ENCODE measurements at regions not wholly inside any gene's neighbourhood (a gene's known extent, or its start where the extent isn't known, plus 50 kb on each side); places are given as distances from the start of the nearest gene placed in this dataset.

GRCh38 chr11:97234016-97234415 is 844.2 kb downstream of the JRKL start:
- FAIRE-seq, result no peak
- BruUV-seq (replicated peaks), result no TSS peak
- WGBS (ENCODE audit: insufficient coverage, low coverage, missing lambda C conversion rate), result 2% methylated on average over 3 of the region's 3 CpGs
- intact Hi-C loops (cut with micrococcal nuclease), result no loop called here
- H3K9ac ChIP-seq (ENCODE audit: insufficient read depth in 1 of 2, low read depth in 2 of 2, low read length in 2 of 2), result no peak overlapping the region
- H4K20me1 ChIP-seq (replicated peaks; ENCODE audit: control insufficient read depth, insufficient read depth, low read length), result no peaks in the 10 kb centered on the region
- no peak overlapping the region for H2AFZ ChIP-seq (ENCODE audit: low read depth, low read length)
- H3K27me3 ChIP-seq (ENCODE audit: control insufficient read depth in 2 of 2, insufficient read depth in 2 of 2, low read length in 2 of 2), result no peaks in the 10 kb centered on the region
- POLR2A ChIA-PET, result no interaction called here
- H3K4me1 ChIP-seq (replicated peaks in 1 of 2; ENCODE audit: control insufficient read depth in 2 of 2, insufficient read depth in 2 of 2, low read length in 2 of 2), result no peaks in the 10 kb centered on the region
- CTCF ChIA-PET (ENCODE audit: low intra/inter-chr PET ratio), result no interaction called here
- H3K4me2 ChIP-seq (ENCODE audit: insufficient read depth, low read length), result no peak overlapping the region
- H3K9me3 ChIP-seq (replicated peaks; ENCODE audit: control insufficient read depth, insufficient read depth, low read depth, low read length), result 0 out of 2 replicates have a peak, but pooled peaks cover 2% of the 10 kb centered on the region
- no peak overlapping the region for H3K4me3 ChIP-seq
- no peaks in the 10 kb centered on the region for H3K79me2 ChIP-seq (ENCODE audit: control insufficient read depth, insufficient read depth, low read length)
- TF ChIP-seq ARID4B (CRISPR knock-in tag; IDR thresholded peaks at IDR 0.05) (no peak), SP1 (CRISPR knock-in tag; IDR thresholded peaks at IDR 0.05) (no peak), NFIX (CRISPR knock-in tag; IDR thresholded peaks at IDR 0.05; ENCODE audit: low read depth) (peak; percentile 59), GATAD2B (IDR thresholded peaks at IDR 0.05; ENCODE audit: borderline replicate concordance) (no peak), ATF1 (CRISPR knock-in tag; IDR thresholded peaks at IDR 0.05) (no peak), ATF1 (tag; IDR thresholded peaks at IDR 0.05) (no peak), MCM5 (IDR thresholded peaks at IDR 0.05; ENCODE audit: low read depth) (no peak), MLLT1 (IDR thresholded peaks at IDR 0.05) (no peak), NFIC (IDR thresholded peaks at IDR 0.05) (peak; percentile 80)
- no peaks in the 10 kb centered on the region for H3K36me3 ChIP-seq (ENCODE audit: control insufficient read depth, insufficient read depth, low read length)
- in situ Hi-C loops (cut with MboI), result no loop called here
- DNase-seq (ENCODE audit: extremely low read depth in 1 of 4, low spot score in 3 of 4), result no peak
- H3K27ac ChIP-seq (ENCODE audit: extremely low read depth, low read depth, low read length), result no peak overlapping the region
- H3K9me1 ChIP-seq (ENCODE audit: control insufficient read depth, insufficient read depth, low read length), result no peaks in the 10 kb centered on the region
- no peak for ATAC-seq

Measured in K562 (cell line).